ENCODE measurements at regions not wholly inside any gene's neighbourhood (a gene's known extent, or its start where the extent isn't known, plus 50 kb on each side); places are given as distances from the start of the nearest gene placed in this dataset.

GRCh38 chr4:14874990-14875389 is 127.3 kb upstream of the CPEB2 start:
- no peak for TF ChIP-seq CTCF (IDR thresholded peaks at IDR 0.05; ENCODE audit: borderline replicate concordance, control extremely low read depth, extremely low read depth, insufficient read depth, missing control alignments)
- in situ Hi-C loops (cut with MboI; ENCODE audit: low sequenced_read_pairs, unreplicated experiment): no loop called here

GRCh38 chr4:14877246-14878225 is 124.7 kb upstream of the CPEB2 start:
- in situ Hi-C loops (cut with MboI; ENCODE audit: low sequenced_read_pairs, unreplicated experiment): no loop called here
- TF ChIP-seq CTCF (IDR thresholded peaks at IDR 0.05; ENCODE audit: borderline replicate concordance, control extremely low read depth, extremely low read depth, insufficient read depth, missing control alignments): no peak
- DNase-seq (ENCODE audit: low spot score): no peak

More at GRCh38 chr4:14874990-14875389, 127.3 kb upstream of the CPEB2 start:
- no peak for DNase-seq (ENCODE audit: low spot score)

DNA sequence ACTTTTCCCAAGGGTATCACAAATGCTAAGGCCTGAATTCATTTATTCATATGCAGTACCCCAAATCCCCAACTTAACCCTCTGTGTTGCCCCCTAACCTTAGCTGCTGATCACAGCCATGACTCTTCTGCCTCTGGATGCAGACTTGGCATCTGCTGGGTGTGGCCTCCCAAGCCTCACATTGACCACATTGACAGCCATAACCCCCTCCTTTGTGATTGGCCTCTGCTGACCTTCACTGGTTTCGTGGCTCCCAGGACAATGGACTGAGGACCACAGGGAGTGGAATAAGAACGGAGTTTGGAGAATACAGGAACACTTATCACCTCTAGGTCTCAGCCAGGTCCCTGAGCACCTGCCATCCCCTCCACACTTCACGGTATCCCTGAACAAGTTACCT is 123.6 kb upstream of the CPEB2 start:
- no peak for DNase-seq (ENCODE audit: low spot score)
- in situ Hi-C loops (cut with MboI; ENCODE audit: low sequenced_read_pairs, unreplicated experiment): no loop called here
- no peak for TF ChIP-seq CTCF (IDR thresholded peaks at IDR 0.05; ENCODE audit: borderline replicate concordance, control extremely low read depth, extremely low read depth, insufficient read depth, missing control alignments)

GRCh38 chr4:14879683-14880082 is 122.6 kb upstream of the CPEB2 start:
- no peak for DNase-seq (ENCODE audit: low spot score)
- in situ Hi-C loops (cut with MboI; ENCODE audit: low sequenced_read_pairs, unreplicated experiment): no loop called here
- TF ChIP-seq CTCF (IDR thresholded peaks at IDR 0.05; ENCODE audit: borderline replicate concordance, control extremely low read depth, extremely low read depth, insufficient read depth, missing control alignments): no peak

- in situ Hi-C loops (cut with MboI; ENCODE audit: low sequenced_read_pairs, unreplicated experiment): no loop called here
- TF ChIP-seq CTCF (IDR thresholded peaks at IDR 0.05; ENCODE audit: borderline replicate concordance, control extremely low read depth, extremely low read depth, insufficient read depth, missing control alignments): no peak
- no peak for DNase-seq (ENCODE audit: low spot score)
Measured at GRCh38 chr4:14880805-14881204, 121.5 kb upstream of the CPEB2 start.

DNA sequence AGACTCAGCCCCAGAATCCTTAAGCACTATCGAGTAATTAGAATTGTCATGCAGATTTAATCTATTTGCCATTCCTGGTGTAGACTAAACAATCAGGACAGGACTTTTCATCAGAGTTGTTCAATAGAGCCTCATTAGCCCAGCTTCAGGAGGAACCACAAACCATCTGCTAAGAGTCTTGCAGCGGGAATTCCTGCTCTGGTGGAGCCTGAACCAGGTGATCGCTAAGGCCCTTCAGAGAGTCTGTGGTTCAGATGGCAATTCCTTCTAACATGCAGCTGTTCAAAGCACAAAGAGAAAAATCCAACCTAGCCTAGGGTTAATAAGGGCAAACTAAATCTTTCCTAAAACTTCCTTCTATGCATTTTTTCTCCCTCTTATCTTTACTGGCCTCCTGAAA is 119.1 kb upstream of the CPEB2 start:
- in situ Hi-C loops (cut with MboI; ENCODE audit: low sequenced_read_pairs, unreplicated experiment): no loop called here
- no peak for DNase-seq (ENCODE audit: low spot score)
- TF ChIP-seq CTCF (IDR thresholded peaks at IDR 0.05; ENCODE audit: borderline replicate concordance, control extremely low read depth, extremely low read depth, insufficient read depth, missing control alignments): no peak
